NCI-H2196 (cell line): ENCODE measurements at regions not wholly inside any gene's neighbourhood (a gene's known extent, or its start where the extent isn't known, plus 50 kb on each side); places are given as distances from the start of the nearest gene placed in this dataset.

Experiments used
- DNase-seq: peaks from one replicate; lab custom pipeline; 2025; ENCODE audit not compliant: unreplicated experiment; lab: John Stamatoyannopoulos, UW

DNA sequence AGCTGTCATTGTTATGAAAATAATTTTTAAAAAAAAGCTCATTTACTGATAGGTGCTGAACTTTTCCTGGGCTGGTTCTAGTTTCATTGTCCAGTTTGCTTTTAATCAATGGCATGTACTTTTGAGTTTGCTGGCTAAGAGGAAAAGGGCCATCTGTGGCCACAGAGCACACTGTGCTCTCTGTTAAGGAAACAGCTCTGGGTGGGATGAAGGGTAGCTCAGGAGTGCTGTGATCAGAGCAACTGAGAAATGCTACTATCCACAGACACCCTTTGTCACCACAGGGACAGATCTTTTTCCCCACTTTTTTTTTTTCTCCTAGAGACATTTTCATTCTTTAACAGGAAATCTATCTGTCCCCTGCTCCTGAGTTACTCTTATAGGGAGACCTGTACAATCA lies 387.1 kb upstream of the PRICKLE1 start:
- DNase-seq, result no peak

DNA sequence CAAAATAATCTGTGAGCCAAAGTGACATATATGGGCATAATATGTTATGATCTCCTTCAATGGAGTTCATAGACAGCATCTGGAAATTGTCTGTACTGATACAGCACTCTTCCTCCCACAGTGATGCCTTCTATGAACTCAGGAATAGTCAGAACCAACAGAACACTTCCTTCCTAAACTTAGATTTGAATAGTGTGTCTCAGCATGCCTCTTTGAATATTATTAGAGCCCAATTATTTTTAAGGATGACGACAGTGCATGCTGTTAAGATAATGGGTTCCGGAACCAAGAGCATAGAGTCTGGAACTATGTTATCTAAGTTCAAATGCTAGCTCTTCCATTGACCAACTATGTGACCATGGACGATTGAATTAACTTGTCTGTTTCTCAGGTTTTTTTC lies 386.6 kb upstream of the PRICKLE1 start:
- DNase-seq, result no peak

DNA sequence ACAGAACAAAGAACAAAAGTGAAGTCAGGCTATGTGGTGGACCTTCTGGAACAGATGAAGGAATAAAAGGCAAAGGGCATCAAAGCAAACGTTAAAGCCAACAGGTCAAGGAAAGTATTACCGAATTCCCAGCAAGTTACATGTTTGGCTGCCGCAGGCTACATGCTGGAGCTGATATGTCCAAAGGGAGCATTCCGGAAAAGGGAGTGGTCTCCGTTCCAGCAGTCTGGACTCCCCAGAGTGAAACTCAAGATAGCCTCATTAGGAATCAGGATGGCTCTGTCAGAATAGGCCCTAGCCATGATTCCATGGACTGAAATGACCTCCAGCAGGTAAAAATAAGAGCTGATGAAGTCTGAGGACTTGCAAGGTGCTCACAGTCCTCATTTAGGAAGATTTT lies 379.8 kb upstream of the PRICKLE1 start:
- DNase-seq, result no peak

DNA sequence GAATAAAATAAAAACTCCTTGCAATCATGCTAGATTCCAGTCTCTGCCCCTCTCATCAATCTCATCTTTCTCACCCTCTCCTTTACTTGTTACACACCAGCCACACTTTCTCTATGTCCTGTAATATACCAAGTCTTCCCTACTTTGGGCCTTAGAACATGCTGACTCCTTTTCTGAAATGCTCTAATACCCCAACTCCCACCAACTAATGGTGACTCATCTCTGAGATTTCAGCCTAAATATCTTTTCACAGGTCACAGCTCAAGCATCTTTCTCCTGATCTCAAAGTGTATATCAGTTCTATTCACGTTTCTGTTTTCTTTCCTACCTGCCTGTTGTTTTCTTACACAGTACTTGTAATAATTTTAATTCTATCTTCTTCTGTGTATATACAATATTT lies 378.9 kb upstream of the PRICKLE1 start:
- DNase-seq, result no peak

DNA sequence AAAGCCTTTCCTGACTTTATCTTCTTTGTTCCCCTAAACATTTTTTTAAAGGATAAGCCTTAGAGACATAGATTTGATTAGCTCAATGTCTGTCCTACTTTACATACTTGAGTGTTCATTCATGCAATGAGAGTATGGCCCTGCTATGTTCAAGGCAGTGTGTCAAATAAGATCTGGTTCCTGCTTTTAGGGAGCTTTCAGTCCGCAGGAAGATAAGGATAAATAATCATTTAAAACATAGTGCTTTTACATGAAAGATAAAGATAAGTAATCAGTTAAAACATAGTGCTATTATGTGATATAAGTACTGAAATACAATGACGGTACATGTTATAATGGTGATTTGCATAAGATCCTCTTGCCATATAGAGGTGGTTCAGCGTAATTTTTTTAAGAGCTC lies 378.3 kb upstream of the PRICKLE1 start:
- no peak for DNase-seq

DNA sequence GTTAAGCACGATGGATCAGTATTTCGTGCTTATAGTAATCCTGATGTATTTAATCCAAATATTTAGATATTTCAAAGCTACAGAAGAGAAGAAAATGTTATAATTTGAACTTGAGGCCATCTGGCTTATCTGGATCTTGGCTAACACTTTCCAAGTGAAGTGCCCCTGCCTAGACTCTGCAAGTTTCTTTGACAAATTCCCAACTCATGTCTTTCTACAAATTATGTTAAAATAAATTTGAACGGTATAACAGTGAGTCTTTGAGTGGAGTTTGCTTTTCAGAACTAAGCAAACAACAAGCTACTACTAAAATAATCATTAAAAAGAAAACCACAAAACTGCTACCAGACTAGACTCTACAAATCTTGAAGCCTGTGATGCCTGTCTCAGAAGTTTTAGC lies 374.4 kb upstream of the PRICKLE1 start:
- DNase-seq, result no peak

DNA sequence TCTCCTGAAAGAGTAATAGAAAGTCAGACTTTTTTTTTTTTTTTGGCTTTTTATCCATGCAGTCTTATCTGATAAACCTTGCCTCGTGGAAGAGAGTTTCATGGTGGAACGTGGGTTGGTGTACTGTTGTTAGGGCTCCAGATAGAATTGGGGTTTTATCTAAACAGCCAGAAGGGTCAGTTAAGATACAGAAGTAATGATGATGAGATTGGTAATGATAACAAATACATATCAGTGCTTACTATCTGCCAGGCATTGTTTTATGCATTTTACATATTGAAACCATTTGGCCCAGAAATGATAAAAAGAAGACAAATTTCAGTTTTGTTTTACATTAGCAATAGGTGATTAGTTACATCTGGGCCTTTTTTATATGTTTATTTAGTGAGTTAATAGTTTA lies 372.8 kb upstream of the PRICKLE1 start:
- no peak for DNase-seq

DNA sequence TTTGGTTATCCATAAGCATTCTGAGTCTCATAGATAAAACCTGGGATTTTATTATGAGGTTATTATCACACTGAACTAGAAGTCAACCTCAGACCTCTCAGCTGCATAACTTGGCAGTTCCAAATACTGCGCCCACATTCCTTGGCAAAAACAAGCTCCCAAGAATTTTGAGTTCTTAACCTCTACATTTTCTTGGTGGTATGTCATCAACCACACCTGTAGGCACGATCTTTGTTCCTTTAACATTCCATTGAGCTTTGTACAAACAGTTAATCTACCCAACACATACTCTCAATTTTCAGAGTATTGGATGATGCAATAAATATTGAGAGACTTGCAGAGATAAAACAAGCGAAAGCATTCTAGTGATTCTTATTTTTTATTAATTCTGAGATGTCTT lies 371.8 kb upstream of the PRICKLE1 start:
- DNase-seq, result no peak

DNA sequence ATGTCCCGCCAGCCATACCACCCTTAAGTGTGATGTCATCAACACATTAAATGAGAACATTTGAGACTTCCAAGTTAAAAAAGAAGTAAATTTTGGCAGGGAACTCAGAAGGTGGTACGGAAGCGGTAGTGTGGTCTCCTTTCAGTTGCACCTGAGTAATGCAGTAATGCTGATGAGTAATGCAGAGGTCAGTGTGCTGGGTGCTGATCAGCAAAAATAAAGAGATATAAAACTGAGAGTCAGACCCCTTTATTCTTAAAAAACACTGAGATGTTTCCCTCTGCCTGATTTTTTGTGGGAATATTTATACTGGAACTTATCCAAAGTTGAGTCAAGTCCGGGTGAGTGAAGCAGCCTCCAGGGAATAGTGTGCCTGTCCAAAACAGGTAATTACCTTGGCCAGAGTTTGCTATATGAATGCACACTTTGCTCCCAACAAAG lies 370.6 kb upstream of the PRICKLE1 start:
- no peak for DNase-seq

DNA sequence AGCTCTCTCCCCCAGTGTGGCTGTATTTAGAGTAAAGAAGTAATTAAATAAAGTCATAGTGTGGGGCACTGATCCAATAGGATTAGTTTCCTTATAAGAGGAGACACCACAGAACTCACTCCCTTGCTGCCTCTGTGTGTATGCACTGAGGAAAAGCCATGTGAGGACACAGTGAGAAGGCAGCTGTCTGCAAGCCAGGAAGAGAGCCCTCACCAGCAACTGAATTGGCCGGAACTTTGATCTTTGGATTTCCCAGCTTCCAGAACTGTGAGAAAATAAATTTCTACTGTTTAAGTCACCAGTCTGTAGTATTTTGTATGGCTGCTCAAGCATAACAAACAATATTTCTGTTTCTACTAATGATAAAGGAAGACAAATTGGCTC lies 368.7 kb upstream of the PRICKLE1 start:
- no peak for DNase-seq

DNA sequence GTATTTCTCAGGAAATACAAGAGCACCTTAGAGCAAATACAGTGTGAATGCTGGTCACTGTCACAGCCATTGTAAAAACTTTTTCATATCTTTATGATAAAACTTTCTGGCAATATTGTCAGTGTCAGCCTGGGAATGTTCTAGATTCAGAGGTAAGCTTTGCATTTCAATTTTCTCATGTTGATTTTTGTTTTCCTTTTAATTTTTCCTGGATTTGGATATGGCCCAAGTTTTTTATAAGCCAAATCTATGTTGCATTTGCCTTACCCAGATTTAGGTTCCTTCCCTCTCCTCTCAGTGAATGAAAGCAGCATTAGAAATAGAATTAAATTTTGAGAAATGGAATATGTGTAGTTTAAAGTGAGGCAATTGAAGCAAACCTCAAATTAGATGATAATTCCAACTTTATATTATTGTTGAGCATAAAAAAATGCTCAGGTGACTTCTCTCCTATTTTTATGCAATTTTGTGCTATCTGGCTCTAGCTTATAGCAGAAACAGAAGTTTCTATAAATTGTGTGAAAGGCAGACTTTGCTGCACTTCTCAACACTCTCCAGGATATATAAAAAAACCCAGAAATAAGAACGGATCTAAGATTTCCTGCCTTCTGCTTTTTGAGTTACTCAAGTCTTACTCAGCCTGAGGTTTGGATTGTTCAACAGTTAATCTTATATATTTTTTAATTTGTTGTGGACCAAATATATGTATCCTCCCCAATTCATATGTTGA lies 368.2 kb upstream of the PRICKLE1 start:
- DNase-seq, result no peak

DNA sequence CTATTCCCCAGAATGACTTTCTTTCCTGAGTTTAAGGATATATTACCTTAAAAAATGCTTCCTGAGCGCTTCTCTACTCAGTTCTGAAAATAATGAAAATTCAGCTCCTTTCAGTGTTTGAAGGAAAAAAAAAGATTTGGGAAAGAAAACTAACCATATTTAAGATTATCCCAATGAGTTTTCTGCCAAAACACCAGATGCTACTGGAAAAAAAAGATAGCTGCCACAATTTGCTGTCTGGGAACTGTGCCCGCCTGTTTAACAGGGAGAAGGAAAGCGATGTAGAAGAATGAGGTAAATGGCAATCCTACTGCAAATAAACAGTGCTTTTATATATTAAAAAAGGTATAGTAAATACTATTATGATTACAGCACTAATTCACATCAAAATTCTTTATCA lies 367.6 kb upstream of the PRICKLE1 start:
- no peak for DNase-seq

DNA sequence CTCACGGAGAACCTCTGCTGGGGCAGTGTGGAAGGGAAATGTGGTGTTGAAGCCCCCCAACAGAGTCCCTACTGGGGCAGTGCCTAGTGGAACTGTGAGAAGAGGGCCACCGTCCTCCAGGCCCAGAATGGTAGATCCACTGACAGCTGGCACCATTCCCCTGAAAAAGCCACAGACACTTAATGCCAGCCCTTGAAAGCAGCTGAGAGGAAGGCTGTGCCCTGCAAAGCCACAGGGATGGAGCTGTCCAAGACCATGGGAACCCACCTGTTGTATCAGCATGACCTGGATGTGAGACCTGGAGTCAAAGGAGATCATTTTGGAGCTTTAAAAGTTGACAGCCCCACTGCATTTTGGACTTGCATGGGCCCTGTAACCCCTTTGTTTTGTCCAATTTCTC lies 363.5 kb upstream of the PRICKLE1 start:
- no peak for DNase-seq

DNA sequence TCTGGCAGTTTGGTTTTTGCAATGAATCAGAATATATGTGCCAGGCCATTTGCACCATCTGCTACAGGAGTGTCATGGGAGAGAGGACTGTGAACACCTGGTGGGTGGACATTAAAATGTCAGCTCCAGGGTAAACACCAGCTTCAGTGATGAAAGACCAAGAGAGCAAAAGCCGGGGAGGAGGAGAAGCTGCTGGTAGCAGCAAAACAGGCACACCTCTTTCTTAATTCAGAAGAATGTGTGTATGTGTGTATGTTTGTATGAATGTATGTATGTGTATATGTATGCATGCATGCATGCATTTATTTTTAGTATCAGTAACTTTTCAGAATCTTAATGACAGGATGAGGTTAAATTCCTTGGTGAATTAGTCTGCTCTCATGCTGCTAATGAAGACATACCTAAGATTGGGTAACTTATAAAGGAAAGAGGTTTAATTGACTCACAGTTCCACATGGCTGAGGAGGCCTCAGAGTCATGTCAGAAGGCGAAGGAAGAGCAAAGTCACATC lies 357.4 kb upstream of the PRICKLE1 start:
- DNase-seq, result no peak

DNA sequence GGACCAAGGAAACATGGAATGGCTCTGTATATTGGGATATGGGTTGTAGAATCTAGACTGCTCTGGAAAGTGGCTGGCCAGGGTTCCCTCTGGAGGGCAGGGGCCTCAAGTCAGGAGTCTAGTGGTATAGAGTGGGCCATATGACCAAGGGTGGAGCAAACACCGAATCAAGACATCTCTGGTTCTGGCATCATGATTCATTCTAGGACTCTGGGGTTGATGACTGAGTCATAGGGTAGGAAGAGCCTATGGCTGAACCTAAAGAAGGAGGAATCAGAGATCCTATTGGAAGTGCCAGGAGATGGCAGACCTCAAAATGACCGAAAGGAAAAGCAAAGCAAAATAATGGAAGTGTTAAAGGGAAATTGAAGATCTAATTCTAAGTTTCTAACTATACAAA lies 356.4 kb upstream of the PRICKLE1 start:
- no peak for DNase-seq

DNA sequence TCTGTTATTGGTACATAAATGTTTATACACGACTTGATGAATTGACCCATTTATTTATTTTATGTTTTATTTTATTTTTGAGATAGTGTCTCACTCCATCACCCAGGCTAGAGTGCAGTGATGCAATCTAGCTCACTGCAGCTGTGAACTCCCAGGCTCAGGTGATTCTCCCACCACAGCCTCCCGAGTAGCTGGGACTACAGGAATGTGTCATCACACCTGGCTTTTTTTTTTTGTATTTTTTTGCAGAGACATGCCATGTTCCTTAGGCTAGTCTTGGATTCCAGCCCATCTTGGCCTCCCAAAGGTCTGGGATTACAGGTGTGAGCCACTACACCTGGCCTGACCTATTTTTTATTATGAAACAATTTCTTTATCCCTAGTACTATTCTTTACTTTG lies 355.0 kb upstream of the PRICKLE1 start:
- DNase-seq, result no peak

DNA sequence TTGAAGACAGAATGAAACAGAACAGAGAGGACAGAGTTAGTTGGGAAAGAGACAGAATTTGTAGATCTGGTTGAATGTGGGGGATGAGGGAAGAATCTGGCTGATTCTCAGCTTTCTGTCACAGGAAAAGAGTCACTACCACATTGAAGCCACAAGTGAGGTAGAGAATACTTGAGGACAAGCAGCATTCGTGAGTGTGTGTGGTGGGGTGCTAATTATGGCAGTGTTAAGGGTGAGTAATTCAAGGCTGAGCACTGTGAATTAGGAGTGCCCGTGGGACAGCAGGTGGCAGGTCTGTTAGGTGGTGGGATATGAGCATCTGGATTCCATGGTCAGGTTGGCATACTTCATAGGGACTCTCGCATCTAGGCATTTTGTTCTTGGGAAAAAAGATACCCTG lies 347.4 kb upstream of the PRICKLE1 start:
- DNase-seq, result no peak

DNA sequence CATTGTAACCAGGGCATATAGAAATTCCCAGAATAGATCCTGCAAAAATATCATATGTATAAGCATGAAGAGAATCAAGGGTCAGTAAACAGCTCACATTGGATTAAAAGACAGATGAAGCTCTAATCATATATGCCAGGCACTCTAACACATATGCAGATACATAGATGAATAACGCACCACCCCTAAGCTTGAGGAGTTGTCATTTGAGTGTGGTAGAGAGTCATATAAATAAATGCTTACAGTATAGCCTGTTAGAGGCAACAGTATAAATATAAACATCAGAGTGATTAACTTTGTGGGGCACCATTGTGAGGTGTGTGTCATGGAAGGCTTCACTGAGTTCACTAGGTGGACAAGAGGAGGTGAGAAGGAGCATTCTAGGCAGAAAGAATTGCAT lies 346.7 kb upstream of the PRICKLE1 start:
- DNase-seq, result no peak

DNA sequence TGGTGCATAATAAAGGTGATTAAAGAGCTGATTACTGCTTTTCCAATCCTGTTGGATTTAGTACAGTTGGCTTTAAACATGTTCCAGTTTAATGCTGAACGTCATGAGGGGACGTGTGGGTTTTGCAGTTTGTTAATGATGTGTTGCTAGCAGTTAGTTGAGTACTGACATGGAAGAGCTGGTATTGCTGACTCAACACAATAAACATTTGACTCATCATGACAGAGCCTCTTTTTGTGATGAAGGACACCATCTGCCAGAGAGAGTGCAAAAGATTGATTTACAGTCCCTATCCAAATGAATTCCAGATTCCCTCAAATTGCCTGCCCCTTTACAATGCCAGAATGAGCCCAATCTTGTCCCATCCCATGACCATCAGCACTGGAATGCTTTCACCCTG lies 346.2 kb upstream of the PRICKLE1 start:
- DNase-seq, result no peak

DNA sequence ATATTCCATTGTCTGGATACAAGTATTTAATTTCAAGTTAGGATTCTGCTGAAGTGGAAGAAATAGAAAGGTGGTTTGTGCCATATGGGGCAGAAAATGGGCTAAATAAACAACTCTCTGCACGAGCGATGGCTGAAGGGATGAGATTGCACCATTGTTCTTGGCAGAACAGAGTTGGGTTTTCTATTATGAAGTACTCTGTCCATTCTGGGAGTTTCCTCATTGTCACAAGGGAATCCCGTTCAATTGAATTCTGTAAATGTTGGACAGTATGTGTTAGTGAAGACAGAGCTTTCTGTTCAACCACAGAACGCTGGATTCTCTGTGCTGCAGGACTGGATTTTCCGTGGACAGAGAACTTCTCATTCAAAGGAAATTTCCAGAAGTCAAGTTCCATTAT lies 345.5 kb upstream of the PRICKLE1 start:
- DNase-seq, result no peak

DNA sequence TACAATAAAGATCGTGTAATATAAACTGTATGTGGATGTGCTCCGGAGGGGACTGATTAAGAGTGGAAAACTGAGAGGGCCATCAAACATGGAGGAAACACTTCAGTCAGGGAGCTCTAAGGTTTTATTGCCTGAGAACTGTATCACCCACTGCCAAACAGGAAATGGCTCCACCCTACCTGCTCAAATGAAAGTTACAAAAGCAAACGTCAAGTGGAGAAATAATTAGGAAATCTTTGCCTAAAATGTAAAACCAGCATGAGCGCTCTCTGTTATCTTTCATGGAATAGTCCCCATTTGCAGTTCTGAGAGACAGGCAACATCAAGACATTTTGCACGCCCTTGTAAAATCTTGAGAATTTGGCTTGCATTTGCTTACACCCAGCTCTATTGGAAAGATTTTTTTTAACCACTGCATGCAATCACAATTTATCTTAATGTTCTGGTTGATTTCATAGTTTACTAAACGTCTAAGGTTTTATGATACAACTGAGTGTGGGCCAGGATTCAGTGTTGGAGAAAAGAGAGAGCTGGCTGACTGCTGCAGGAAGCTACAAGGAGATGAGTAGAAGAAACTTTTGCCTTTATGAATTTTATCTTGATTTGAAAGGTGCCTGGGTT lies 344.0 kb upstream of the PRICKLE1 start:
- no peak for DNase-seq

DNA sequence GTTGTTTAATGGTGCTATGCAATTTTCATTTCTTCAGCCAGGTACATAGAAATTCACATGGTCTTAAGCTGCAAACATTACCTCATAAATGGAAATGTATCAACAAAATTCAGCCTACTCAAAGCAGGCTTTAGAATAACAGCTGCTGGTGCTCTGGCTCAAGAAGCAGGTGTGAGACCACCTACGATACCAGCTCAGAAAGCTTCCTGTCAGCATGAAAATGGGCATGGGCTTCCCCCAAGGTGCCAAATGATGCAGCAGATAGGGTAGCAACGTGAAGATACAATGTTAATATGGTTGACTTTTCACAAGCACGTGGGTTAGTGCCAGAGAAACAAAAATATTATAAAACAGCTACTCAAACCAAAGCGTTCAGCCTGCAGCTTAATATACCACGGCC lies 343.4 kb upstream of the PRICKLE1 start:
- no peak for DNase-seq

DNA sequence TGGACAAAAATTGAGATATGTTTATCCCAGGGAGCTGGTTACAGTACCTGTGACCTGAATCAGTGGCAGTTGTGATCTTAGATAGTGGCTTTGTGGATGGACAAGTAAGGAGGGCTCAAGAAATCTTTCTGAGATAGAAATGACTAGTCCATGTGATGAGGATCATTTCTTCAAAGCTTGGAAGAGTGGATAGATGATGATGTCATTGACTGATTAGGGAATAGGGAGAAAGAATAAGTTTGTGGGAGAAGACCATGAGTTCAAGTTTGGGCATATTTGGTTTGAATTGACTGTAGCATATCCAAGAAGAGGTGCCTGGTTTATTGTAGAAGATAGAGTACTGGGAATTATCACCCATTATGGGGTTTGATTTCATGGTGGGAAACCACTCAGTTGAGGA lies 336.7 kb upstream of the PRICKLE1 start:
- no peak for DNase-seq
